ENCODE measurements at regions not wholly inside any gene's neighbourhood (a gene's known extent, or its start where the extent isn't known, plus 50 kb on each side); places are given as distances from the start of the nearest gene placed in this dataset.

DNA sequence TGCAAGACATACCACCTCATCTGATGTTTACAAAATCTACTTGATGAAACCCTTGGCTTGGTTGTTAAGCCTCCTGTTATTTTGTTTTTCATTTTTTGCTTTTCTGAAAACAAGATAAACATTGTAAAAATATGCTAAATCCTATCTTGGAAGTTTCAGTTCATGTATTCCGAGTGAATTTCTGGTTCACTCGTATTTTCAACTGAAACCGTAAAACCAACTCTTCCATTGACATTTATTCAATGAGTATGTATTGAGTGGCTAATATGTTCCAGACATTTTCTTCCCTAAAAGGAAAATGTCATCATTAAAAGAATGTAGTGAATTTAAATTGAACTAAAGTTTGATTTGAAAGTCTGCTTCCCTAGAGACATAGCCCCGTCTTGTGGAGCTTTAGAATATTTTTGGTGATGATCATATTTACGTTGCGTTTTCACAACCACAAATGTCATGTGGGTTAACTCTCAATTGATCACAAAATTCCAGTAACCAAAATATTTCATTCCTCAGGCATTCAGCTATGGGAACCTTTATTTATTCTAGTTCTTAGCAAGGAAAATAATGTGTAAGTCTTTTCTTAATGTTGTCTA is 204.2 kb downstream of the MBD2 start:
- H2AFZ ChIP-seq (ENCODE audit: low read length), result no peak overlapping the region
- H4K5ac ChIP-seq (ENCODE audit: insufficient read length, low read depth, low read length), result no peak overlapping the region
- no peak overlapping the region for H4K8ac ChIP-seq (replicated peaks; ENCODE audit: insufficient read length, low read depth, low read length)
- H3K9me3 ChIP-seq (ENCODE audit: control insufficient read depth, low read depth, low read length), result no peaks in the 10 kb centered on the region
- H3K36me3 Mint-ChIP-seq (ENCODE audit: insufficient read depth in 1 of 3, low read depth in 3 of 3), result no peaks in the 10 kb centered on the region
- no peaks in the 10 kb centered on the region for H3K79me2 ChIP-seq (ENCODE audit: insufficient read depth, low read length)
- no peak overlapping the region for H3K23ac ChIP-seq (ENCODE audit: insufficient read length, low read depth, low read length)
- no peak overlapping the region for H2BK120ac ChIP-seq (ENCODE audit: low read depth, low read length, poor library complexity, severe bottlenecking)
- no peak overlapping the region for H3K18ac ChIP-seq (ENCODE audit: insufficient read length, low read depth, low read length)
- TF ChIP-seq CTCF (conservative IDR thresholded peaks at IDR 0.05), result no peak
- H4K91ac ChIP-seq (ENCODE audit: insufficient read length, low read depth, low read length), result no peak overlapping the region
- H3K23me2 ChIP-seq (ENCODE audit: insufficient read length, low read depth, low read length, poor library complexity, severe bottlenecking), result no peaks in the 10 kb centered on the region
- H3K27ac Mint-ChIP-seq, result no peak overlapping the region
- H3K4ac ChIP-seq (ENCODE audit: low read depth, low read length), result no peak overlapping the region
- no peak overlapping the region for H2BK5ac ChIP-seq (ENCODE audit: insufficient read length, low read length)
- DNase-seq, result no peak
- H2AK5ac ChIP-seq (ENCODE audit: insufficient read length, low read length), result no peak overlapping the region
- WGBS (ENCODE audit: extremely low coverage, insufficient read length, low lambda C conversion rate), result no CpG with 5 or more reads among the region's 6 CpGs
- H2BK12ac ChIP-seq (ENCODE audit: insufficient read length, low read depth, low read length), result no peak overlapping the region
- peaks cover 7 to 8% of the 10 kb centered on the region in 2 experiments; a peak in 3 of 4 replicates for H3K4me1 Mint-ChIP-seq
- no peak overlapping the region for H2BK15ac ChIP-seq (ENCODE audit: low read depth, low read length)
- no peaks in the 10 kb centered on the region for H3K79me1 ChIP-seq (ENCODE audit: insufficient read depth, low read depth, low read length, poor library complexity, severe bottlenecking)
- no peak overlapping the region for H3K9ac ChIP-seq (ENCODE audit: extremely low read depth, insufficient read length, low read length)
- no peak overlapping the region for H3K14ac ChIP-seq (ENCODE audit: insufficient read depth, low read length)
- no peak overlapping the region for H3T11ph ChIP-seq (ENCODE audit: low read length)
- no peak overlapping the region for H2BK20ac ChIP-seq (ENCODE audit: low read depth, low read length, poor library complexity, severe bottlenecking)
- H3K9me3 Mint-ChIP-seq, result no peaks in the 10 kb centered on the region
- H3K4me3 Mint-ChIP-seq, result no peak overlapping the region
- no peak overlapping the region for H3K56ac ChIP-seq (ENCODE audit: insufficient read length, low read depth, low read length)
- no peak overlapping the region for H3K4me2 ChIP-seq (ENCODE audit: insufficient read depth, insufficient read length, low read length)
- no peaks in the 10 kb centered on the region for H3K4me1 ChIP-seq (ENCODE audit: insufficient read depth, low read length)
- no peaks in the 10 kb centered on the region for H4K20me1 ChIP-seq (ENCODE audit: control insufficient read depth, insufficient read depth, insufficient read length)
- H3K27me3 ChIP-seq (ENCODE audit: insufficient read depth, low read length), result no peaks in the 10 kb centered on the region
- H3K27me3 Mint-ChIP-seq (ENCODE audit: low read depth), result no peaks in the 10 kb centered on the region
- H3K27ac ChIP-seq (ENCODE audit: insufficient read length, low read depth, low read length), result no peak overlapping the region

Measured in H9 (cell line).